ENCODE measurements at regions not wholly inside any gene's neighbourhood (a gene's known extent, or its start where the extent isn't known, plus 50 kb on each side); places are given as distances from the start of the nearest gene placed in this dataset.

DNA sequence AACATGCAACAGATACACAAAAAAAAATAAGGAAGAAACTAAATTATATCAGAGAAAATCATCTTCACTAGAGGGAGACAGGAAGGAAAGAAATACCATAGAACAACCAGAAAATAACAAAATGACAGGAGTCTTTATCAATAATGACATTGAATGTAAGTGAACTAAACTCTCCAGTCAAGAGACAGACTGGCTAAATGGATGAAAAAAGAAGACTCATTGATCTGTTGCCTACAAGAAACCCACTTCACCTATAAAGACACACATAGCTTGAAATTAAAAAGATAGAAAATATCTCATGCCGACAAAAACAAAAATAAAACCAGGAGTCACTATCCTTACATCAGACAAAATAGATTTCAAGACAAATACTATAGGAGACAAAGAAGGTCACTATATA is 593.1 kb upstream of the USP24 start:
- POLR2A ChIA-PET (ENCODE audit: partially characterized antibody): no interaction called here

More for the DNA sequence above, 593.1 kb upstream of the USP24 start:
- H3K27me3 ChIP-seq (replicated peaks in 1 of 4; ENCODE audit: control insufficient read depth in 3 of 4, extremely low read depth in 1 of 4, insufficient read depth in 3 of 4, low read length in 3 of 4): peaks cover 0 to 2% (median 0%) of the 10 kb centered on the region in 4 experiments; a peak in 1 of 7 replicates
- no peak overlapping the region for H2BK12ac ChIP-seq (ENCODE audit: low read depth, low read length)
- H3K56ac ChIP-seq (replicated peaks; ENCODE audit: insufficient read length, low read depth, low read length): no peak overlapping the region
- H3K36me3 ChIP-seq (ENCODE audit: control insufficient read depth in 2 of 4, insufficient read depth in 4 of 4, low read length in 3 of 4): no peaks in the 10 kb centered on the region
- no peak overlapping the region for H3K4me2 ChIP-seq (ENCODE audit: insufficient read depth in 1 of 2, low read depth in 2 of 2, low read length in 2 of 2)
- DNase-seq (ENCODE audit: low read depth in 1 of 2, low spot score in 2 of 2) (no peak), FAIRE-seq (no peak)
- no peaks in the 10 kb centered on the region for H3K4me1 ChIP-seq (replicated peaks in 1 of 4; ENCODE audit: control insufficient read depth in 3 of 4, insufficient read depth in 4 of 4, low read length in 3 of 4)
- no peak overlapping the region for H2BK120ac ChIP-seq (replicated peaks; ENCODE audit: low read depth, low read length)
- 100% methylated on average over 1 of the region's 1 CpG; no CpG with 5 or more reads in 1 of the 2 experiments for WGBS, 2 experiments (ENCODE audit: extremely low coverage in 1 of 2, insufficient coverage in 1 of 2, insufficient read length in 1 of 2, insufficient replicate concordance in 2 of 2, low coverage in 1 of 2, low lambda C conversion rate in 2 of 2, missing lambda C conversion rate in 1 of 2)
- no peak overlapping the region for H2AFZ ChIP-seq (ENCODE audit: low read length)
- H4K20me1 ChIP-seq (replicated peaks in 1 of 2; ENCODE audit: control insufficient read depth in 1 of 2, insufficient read depth in 2 of 2, low read length in 2 of 2): no peaks in the 10 kb centered on the region
- no peaks in the 10 kb centered on the region for H3K79me1 ChIP-seq (ENCODE audit: low read depth, low read length)
- H3K23ac ChIP-seq (ENCODE audit: insufficient read length): no peak overlapping the region
- no peak overlapping the region for H3K18ac ChIP-seq (ENCODE audit: extremely low read depth, low read length)
- H3K23me2 ChIP-seq (ENCODE audit: low read depth, low read length): no peaks in the 10 kb centered on the region
- H3K9ac ChIP-seq (replicated peaks in 1 of 4; ENCODE audit: extremely low read depth in 1 of 4, low read depth in 3 of 4, low read length in 3 of 4): no peak overlapping the region
- H3K9me3 ChIP-seq (ENCODE audit: insufficient read depth in 2 of 2, low read depth in 1 of 2, low read length in 1 of 2): no peaks in the 10 kb centered on the region
- no peak overlapping the region for H3K4me3 ChIP-seq (ENCODE audit: extremely low read depth in 1 of 4, insufficient read depth in 2 of 4, low read depth in 3 of 4, low read length in 4 of 4)
- no peak overlapping the region for H3K14ac ChIP-seq (ENCODE audit: insufficient read length)
- no peak overlapping the region for H2BK20ac ChIP-seq (ENCODE audit: low read length)
- H4K5ac ChIP-seq (ENCODE audit: insufficient read length, low read depth, low read length): no peak overlapping the region
- TF ChIP-seq EGR1 (IDR thresholded peaks at IDR 0.05; ENCODE audit: borderline replicate concordance, low read depth, low read length) (no peak), BRCA1 (IDR thresholded peaks at IDR 0.05; ENCODE audit: low read depth, low read length) (no peak), ZNF274 (IDR thresholded peaks at IDR 0.05; ENCODE audit: borderline replicate concordance, extremely low read depth, low read length) (no peak), KDM4A (IDR thresholded peaks at IDR 0.05; ENCODE audit: low read depth, low read length, severe bottlenecking) (no peak), TBP (IDR thresholded peaks at IDR 0.05; ENCODE audit: low read depth, low read length) (no peak), RFX5 (IDR thresholded peaks at IDR 0.05; ENCODE audit: borderline replicate concordance, low read depth, low read length) (no peak), SAP30 (IDR thresholded peaks at IDR 0.05; ENCODE audit: insufficient read depth, insufficient replicate concordance, low read length) (no peak), POLR2A (IDR thresholded peaks at IDR 0.05; ENCODE audit: control extremely low read depth in 1 of 2, low read depth in 2 of 2, low read length in 2 of 2) (no peak), KDM1A (IDR thresholded peaks at IDR 0.05; ENCODE audit: borderline replicate concordance, low read length) (no peak), HDAC6 (IDR thresholded peaks at IDR 0.05; ENCODE audit: low read depth, low read length) (no peak), RBBP5 (IDR thresholded peaks at IDR 0.05; ENCODE audit: borderline replicate concordance, low read depth, low read length) (no peak), SIX5 (IDR thresholded peaks at IDR 0.05; ENCODE audit: low read depth, low read length) (no peak), ASH2L (IDR thresholded peaks at IDR 0.05; ENCODE audit: low read length) (no peak), JUN (IDR thresholded peaks at IDR 0.05; ENCODE audit: low read depth, low read length) (no peak)
- TF ChIP-seq, protein P1, sequence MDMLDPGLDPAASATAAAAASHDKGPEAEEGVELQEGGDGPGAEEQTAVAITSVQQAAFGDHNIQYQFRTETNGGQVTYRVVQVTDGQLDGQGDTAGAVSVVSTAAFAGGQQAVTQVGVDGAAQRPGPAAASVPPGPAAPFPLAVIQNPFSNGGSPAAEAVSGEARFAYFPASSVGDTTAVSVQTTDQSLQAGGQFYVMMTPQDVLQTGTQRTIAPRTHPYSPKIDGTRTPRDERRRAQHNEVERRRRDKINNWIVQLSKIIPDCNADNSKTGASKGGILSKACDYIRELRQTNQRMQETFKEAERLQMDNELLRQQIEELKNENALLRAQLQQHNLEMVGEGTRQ (IDR thresholded peaks at IDR 0.05; ENCODE audit: low read length): no peak
- H3K27ac ChIP-seq (ENCODE audit: low read depth, low read length): no peak overlapping the region
- no peak overlapping the region for H2BK5ac ChIP-seq (ENCODE audit: low read depth, low read length)
- no peak overlapping the region for H4K91ac ChIP-seq (replicated peaks; ENCODE audit: insufficient read length, low read length)
- CTCF ChIA-PET (ENCODE audit: partially characterized antibody): no interaction called here
- H2AK5ac ChIP-seq (ENCODE audit: low read depth, low read length): no peak overlapping the region
- H3K4ac ChIP-seq (replicated peaks; ENCODE audit: insufficient read length, low read depth, low read length): no peak overlapping the region
- no peak overlapping the region for H4K8ac ChIP-seq (ENCODE audit: extremely low read depth, insufficient read depth, low read length)
- H2BK15ac ChIP-seq (ENCODE audit: low read length): no peak overlapping the region
- no peaks in the 10 kb centered on the region for H3K79me2 ChIP-seq (ENCODE audit: control insufficient read depth in 1 of 2, insufficient read depth in 2 of 2, low read length in 2 of 2)
